Liver (tissue), 8 donors: ENCODE measurements at regions not wholly inside any gene's neighbourhood (a gene's known extent, or its start where the extent isn't known, plus 50 kb on each side); places are given as distances from the start of the nearest gene placed in this dataset.

Source experiments
- DNase-seq: peaks from one replicate; pipeline ENCODE4 v3.0.0-alpha.2; 2017; ENCODE audit warnings: low spot score
- H3K27ac ChIP-seq, 2 donors: one replicate each; pipeline ENCODE4 v1.7.0; 2013; ENCODE audit warnings: inconsistent platforms in 2 of 2, low read length in 2 of 2, control low read depth in 1 of 2, low read depth in 1 of 2, mild to moderate bottlenecking in 1 of 2
- H3K27me3 ChIP-seq, 4 donors: one replicate each; pipeline versions ENCODE4 v1.6.1 to v1.7.0; 2013; ENCODE audit warnings: low read length in 3 of 4, inconsistent platforms in 1 of 4, mild to moderate bottlenecking in 1 of 4, moderate library complexity in 1 of 4; ENCODE audit not compliant: control insufficient read depth in 4 of 4, insufficient read depth in 4 of 4
- H3K36me3 ChIP-seq, 4 donors: one replicate each; pipeline versions ENCODE4 v1.6.1 to v1.7.0; 2013; ENCODE audit warnings: low read length in 3 of 4, mild to moderate bottlenecking in 3 of 4, low read depth in 1 of 4, moderate library complexity in 1 of 4; ENCODE audit not compliant: control insufficient read depth in 4 of 4, insufficient read depth in 3 of 4
- H3K4me1 ChIP-seq, 4 donors: one replicate each; pipeline versions ENCODE4 v1.6.1 to v1.7.0; 2013; ENCODE audit warnings: low read length in 3 of 4, mild to moderate bottlenecking in 3 of 4, moderate library complexity in 1 of 4; ENCODE audit not compliant: control insufficient read depth in 4 of 4, insufficient read depth in 4 of 4
- H3K4me3 ChIP-seq, 3 donors: one replicate each; pipeline versions ENCODE4 v1.6.1 to v1.7.0; 2013; ENCODE audit warnings: low read length in 3 of 3, control low read depth in 1 of 3, low read depth in 1 of 3, mild to moderate bottlenecking in 1 of 3
- H3K9ac ChIP-seq, 2 donors: one replicate each; pipeline ENCODE4 v1.7.0; 2013; ENCODE audit warnings: low read length in 2 of 2, mild to moderate bottlenecking in 2 of 2, moderate library complexity in 2 of 2, control low read depth in 1 of 2, low read depth in 1 of 2
- H3K9me3 ChIP-seq, 4 donors: one replicate each; pipeline versions ENCODE4 v1.6.1 to v1.7.0; 2013; ENCODE audit warnings: low read length in 3 of 4; ENCODE audit not compliant: control insufficient read depth in 4 of 4
- CTCF ChIP-seq: fragments of 150-350 bp; IDR thresholded peaks from 2 replicates; pipeline ENCODE4 v1.5.1; 2017; ENCODE audit warnings: improper control_type of control experiment, low read depth, low read length; ENCODE audit not compliant: missing input control
- EGR1 ChIP-seq, 2 donors: IDR thresholded peaks; 2 replicates each; pipeline ENCODE4 v1.6.1; 2016 to 2018; ENCODE audit warnings: antibody characterized with exemption in 2 of 2, low read depth in 2 of 2
- FOXA1 ChIP-seq: IDR thresholded peaks from 2 replicates; pipeline ENCODE4 v1.6.1; 2016; ENCODE audit warnings: antibody characterized with exemption
- FOXA2 ChIP-seq: IDR thresholded peaks from 2 replicates; pipeline ENCODE4 v1.6.1; 2016; ENCODE audit warnings: antibody characterized with exemption
- GABPA ChIP-seq, 2 donors: IDR thresholded peaks in 1 of 2; conservative IDR thresholded peaks in 1 of 2; 2 replicates each; pipeline ENCODE4 v1.6.1; 2016; ENCODE audit warnings: antibody characterized with exemption in 2 of 2, mild to moderate bottlenecking in 1 of 2, moderate library complexity in 1 of 2
- HNF4A ChIP-seq, 2 donors: conservative IDR thresholded peaks; 2 replicates each; pipeline ENCODE4 v1.6.1; 2016; ENCODE audit warnings: antibody characterized with exemption in 2 of 2, mild to moderate bottlenecking in 2 of 2
- HNF4G ChIP-seq: IDR thresholded peaks from 2 replicates; pipeline ENCODE4 v1.6.1; 2016; ENCODE audit warnings: antibody characterized with exemption
- JUND ChIP-seq, 2 donors: IDR thresholded peaks; 2 replicates each; pipeline ENCODE4 v1.6.1; 2016; ENCODE audit warnings: antibody characterized with exemption in 2 of 2
- NR2F2 ChIP-seq: IDR thresholded peaks from 2 replicates; pipeline ENCODE4 v1.6.1; 2016; ENCODE audit warnings: antibody characterized with exemption
- RAD21 ChIP-seq, 2 donors: IDR thresholded peaks; 2 replicates each; pipeline ENCODE4 v1.6.1; 2016; ENCODE audit warnings: antibody characterized with exemption in 2 of 2, mild to moderate bottlenecking in 2 of 2
- RXRA ChIP-seq, 2 donors: IDR thresholded peaks; 2 replicates each; pipeline ENCODE4 v1.6.1; 2017 to 2018; ENCODE audit warnings: antibody characterized with exemption in 2 of 2, mild to moderate bottlenecking in 1 of 2
- SP1 ChIP-seq: IDR thresholded peaks from 2 replicates; pipeline ENCODE4 v1.6.1; 2018; ENCODE audit warnings: antibody characterized with exemption, mild to moderate bottlenecking
- TAF1 ChIP-seq: conservative IDR thresholded peaks from 2 replicates; pipeline ENCODE4 v1.6.1; 2016; ENCODE audit warnings: antibody characterized with exemption, mild to moderate bottlenecking
- YY1 ChIP-seq: IDR thresholded peaks from 2 replicates; pipeline ENCODE4 v1.6.1; 2016; ENCODE audit warnings: antibody characterized with exemption, mild to moderate bottlenecking
- ZBTB33 ChIP-seq: IDR thresholded peaks from 2 replicates; pipeline ENCODE4 v1.6.1; 2016; ENCODE audit warnings: antibody characterized with exemption
- WGBS: extraction: QIAGEN DNeasy Blood & Tissue Kit; methylation state at CpG from one replicate; pipeline ENCODE4 v1.1.7; 2013; 5-methylcytosine and 5-hydroxymethylcytosine counted together
- TF ChIP-seq, protein P1 (sequence below): IDR thresholded peaks from 2 replicates; pipeline ENCODE4 v1.6.1; 2016; ENCODE audit warnings: antibody characterized with exemption
- TF ChIP-seq, protein P2 (sequence below): IDR thresholded peaks from 2 replicates; pipeline ENCODE4 v1.6.1; 2016; ENCODE audit warnings: antibody characterized with exemption, mild to moderate bottlenecking
- TF ChIP-seq, protein P3 (sequence below): IDR thresholded peaks from 2 replicates; pipeline ENCODE4 v1.6.1; 2016; ENCODE audit warnings: antibody characterized with exemption
- donor health status: healthy.
- donor health status: healthy.
- donor health status: healthy.
- donor health status: healthy.
- donor health status: healthy.

- Histone ChIP-seq H3K4me3 (no peak overlapping the region), H3K9ac (no peak overlapping the region), H3K27me3 (no peaks in the 10 kb centered on the region), H3K27ac (no peak overlapping the region), H3K36me3 (no peaks in the 10 kb centered on the region), H3K4me1 (peaks cover 0 to 10% (median 0%) of the 10 kb centered on the region in 4 donors), H3K9me3 (no peaks in the 10 kb centered on the region)
- 91% methylated on average over 5 of the region's 5 CpGs for WGBS
- peak in 1 of 2 donors; percentile 4 for TF ChIP-seq RXRA (IDR thresholded peaks at IDR 0.05)
- peak; percentile 6 to 58 for TF ChIP-seq HNF4A (conservative IDR thresholded peaks at IDR 0.05)
- TF ChIP-seq NR2F2: no peak
- no peak for DNase-seq
Observed at GRCh38 chr6:143583542-143584327, 72.2 kb upstream of the FUCA2 start.

- DNase-seq: no peak
- Histone ChIP-seq H3K36me3 (no peaks in the 10 kb centered on the region), H3K4me3 (no peak overlapping the region), H3K27me3 (no peaks in the 10 kb centered on the region), H3K4me1 (peaks cover 0 to 10% (median 0%) of the 10 kb centered on the region in 4 donors), H3K9me3 (no peaks in the 10 kb centered on the region), H3K9ac (no peak overlapping the region), H3K27ac (no peak overlapping the region)
- 37% methylated on average over 3 of the region's 3 CpGs for WGBS
- TF ChIP-seq, protein P1, sequence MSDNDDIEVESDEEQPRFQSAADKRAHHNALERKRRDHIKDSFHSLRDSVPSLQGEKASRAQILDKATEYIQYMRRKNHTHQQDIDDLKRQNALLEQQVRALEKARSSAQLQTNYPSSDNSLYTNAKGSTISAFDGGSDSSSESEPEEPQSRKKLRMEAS: peak; percentile 91
- peak in 1 of 2 donors; percentile 70 for TF ChIP-seq EGR1 (IDR thresholded peaks at IDR 0.05; ENCODE audit: low read depth in 2 of 2)
- TF ChIP-seq HNF4G: peak; percentile 45
- no peak for TF ChIP-seq FOXA2
- peak; percentile 36 for TF ChIP-seq FOXA1
- peak; percentile 48 for TF ChIP-seq YY1
- TF ChIP-seq CTCF: no peak
- peak in 1 of 2 donors; percentile 63 for TF ChIP-seq RXRA (IDR thresholded peaks at IDR 0.05)
- TF ChIP-seq NR2F2: no peak
- peak; percentile 42 to 54 for TF ChIP-seq RAD21 (IDR thresholded peaks at IDR 0.05)
- TF ChIP-seq GABPA (IDR thresholded peaks at IDR 0.05 in 1 of 2, conservative IDR thresholded peaks at IDR 0.05 in 1 of 2): peak in 1 of 2 donors; percentile 71
- TF ChIP-seq HNF4A (conservative IDR thresholded peaks at IDR 0.05): peak; percentile 80 to 85
- peak; percentile 79 to 92 for TF ChIP-seq JUND (IDR thresholded peaks at IDR 0.05)
- TF ChIP-seq ZBTB33: peak; percentile 57
- TF ChIP-seq TAF1: no peak
- TF ChIP-seq, protein P2, sequence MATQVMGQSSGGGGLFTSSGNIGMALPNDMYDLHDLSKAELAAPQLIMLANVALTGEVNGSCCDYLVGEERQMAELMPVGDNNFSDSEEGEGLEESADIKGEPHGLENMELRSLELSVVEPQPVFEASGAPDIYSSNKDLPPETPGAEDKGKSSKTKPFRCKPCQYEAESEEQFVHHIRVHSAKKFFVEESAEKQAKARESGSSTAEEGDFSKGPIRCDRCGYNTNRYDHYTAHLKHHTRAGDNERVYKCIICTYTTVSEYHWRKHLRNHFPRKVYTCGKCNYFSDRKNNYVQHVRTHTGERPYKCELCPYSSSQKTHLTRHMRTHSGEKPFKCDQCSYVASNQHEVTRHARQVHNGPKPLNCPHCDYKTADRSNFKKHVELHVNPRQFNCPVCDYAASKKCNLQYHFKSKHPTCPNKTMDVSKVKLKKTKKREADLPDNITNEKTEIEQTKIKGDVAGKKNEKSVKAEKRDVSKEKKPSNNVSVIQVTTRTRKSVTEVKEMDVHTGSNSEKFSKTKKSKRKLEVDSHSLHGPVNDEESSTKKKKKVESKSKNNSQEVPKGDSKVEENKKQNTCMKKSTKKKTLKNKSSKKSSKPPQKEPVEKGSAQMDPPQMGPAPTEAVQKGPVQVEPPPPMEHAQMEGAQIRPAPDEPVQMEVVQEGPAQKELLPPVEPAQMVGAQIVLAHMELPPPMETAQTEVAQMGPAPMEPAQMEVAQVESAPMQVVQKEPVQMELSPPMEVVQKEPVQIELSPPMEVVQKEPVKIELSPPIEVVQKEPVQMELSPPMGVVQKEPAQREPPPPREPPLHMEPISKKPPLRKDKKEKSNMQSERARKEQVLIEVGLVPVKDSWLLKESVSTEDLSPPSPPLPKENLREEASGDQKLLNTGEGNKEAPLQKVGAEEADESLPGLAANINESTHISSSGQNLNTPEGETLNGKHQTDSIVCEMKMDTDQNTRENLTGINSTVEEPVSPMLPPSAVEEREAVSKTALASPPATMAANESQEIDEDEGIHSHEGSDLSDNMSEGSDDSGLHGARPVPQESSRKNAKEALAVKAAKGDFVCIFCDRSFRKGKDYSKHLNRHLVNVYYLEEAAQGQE: peak; percentile 30
- TF ChIP-seq, protein P3, sequence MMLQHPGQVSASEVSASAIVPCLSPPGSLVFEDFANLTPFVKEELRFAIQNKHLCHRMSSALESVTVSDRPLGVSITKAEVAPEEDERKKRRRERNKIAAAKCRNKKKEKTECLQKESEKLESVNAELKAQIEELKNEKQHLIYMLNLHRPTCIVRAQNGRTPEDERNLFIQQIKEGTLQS: peak; percentile 44
- TF ChIP-seq SP1: peak; percentile 21
Observed at GRCh38 chr6:143581835-143582480, 70.4 kb upstream of the FUCA2 start.
